Prostate gland (tissue), 2 donors: ENCODE measurements at regions not wholly inside any gene's neighbourhood (a gene's known extent, or its start where the extent isn't known, plus 50 kb on each side); places are given as distances from the start of the nearest gene placed in this dataset.

Experiments used
- DNase-seq: peaks from one replicate; pipeline ENCODE4 v3.0.0-alpha.2; 2019; ENCODE audit warnings: low spot score
- H3K27ac ChIP-seq, 2 donors: fragments of 200-600 bp; sonication (generic); 2 replicates each; pipeline ENCODE4 v1.5.1; 2017 to 2019
- H3K27me3 ChIP-seq: fragments of 200-600 bp; sonication (generic); replicated peaks from 2 replicates; pipeline ENCODE4 v1.5.1; 2019; ENCODE audit not compliant: insufficient read depth
- H3K36me3 ChIP-seq, 2 donors: fragments of 200-600 bp; sonication (generic); 1 replicate in 1 of 2; 2 replicates in 1 of 2; pipeline versions ENCODE4 v1.5.1 to v1.8.1; 2017 to 2019
- H3K4me1 ChIP-seq: fragments of 200-600 bp; sonication (generic); replicated peaks from 2 replicates; pipeline ENCODE4 v1.5.1; 2019
- H3K4me3 ChIP-seq, 2 donors: fragments of 200-600 bp; sonication (generic); 2 replicates each; pipeline ENCODE4 v1.5.1; 2017 to 2019
- H3K9me3 ChIP-seq: fragments of 200-600 bp; sonication (generic); 2 replicates; pipeline ENCODE4 v1.5.1; 2017
- POLR2A ChIP-seq: fragments of 450-650 bp; IDR thresholded peaks from one replicate; pipeline ENCODE4 v1.6.1; 2016; ENCODE audit warnings: antibody characterized with exemption, mild to moderate bottlenecking
- POLR2AphosphoS5 ChIP-seq: sonication (generic); formaldehyde crosslinking; IDR thresholded peaks from one replicate; pipeline ENCODE4 v1.6.1; 2017; ENCODE audit warnings: antibody characterized with exemption
- WGBS: methylation state at CpG from one replicate; pipeline ENCODE4 v1.1.5; 2018; 5-methylcytosine and 5-hydroxymethylcytosine counted together
- intact Hi-C: fragments of 100-400 bp; cut with DNase I; formaldehyde crosslinking; loops from one replicate; pipeline ENCODE4 v1.14.2; 2022
- TF ChIP-seq, protein P1 (sequence below), 4 experiments: fragments of 200-600 bp in 2 of 4; fragments of 450-650 bp in 2 of 4; sonication (generic) in 2 of 4; IDR thresholded peaks; 1 replicate in 3 of 4; 2 replicates in 1 of 4; pipeline ENCODE4 v1.5.1; 2016 to 2019; ENCODE audit warnings: antibody characterized with exemption in 4 of 4, mild to moderate bottlenecking in 2 of 4, moderate library complexity in 2 of 4

DNA sequence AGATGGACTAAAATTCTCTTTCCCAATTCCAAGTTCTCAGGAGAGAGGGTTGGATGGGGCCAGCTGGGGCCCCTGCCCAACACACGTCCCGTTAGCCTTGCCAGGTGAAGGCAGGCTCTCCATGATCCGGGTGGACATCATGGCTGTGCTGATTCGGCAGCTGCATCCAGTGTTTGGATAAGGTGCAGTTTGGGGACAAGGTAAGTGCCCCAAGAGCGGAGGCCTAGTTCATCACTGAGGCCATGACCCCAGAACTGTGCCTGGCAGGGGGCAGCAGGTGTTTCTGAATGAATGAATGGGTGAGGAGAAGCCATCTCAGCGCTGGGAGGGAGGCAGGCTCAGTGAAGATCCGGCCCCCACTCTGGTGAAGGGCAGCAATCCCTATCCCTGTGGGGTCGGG is 520.4 kb downstream of the TBC1D22A start:
- H3K9me3 ChIP-seq, result no peaks in the 10 kb centered on the region
- no peaks in the 10 kb centered on the region for H3K36me3 ChIP-seq
- 83% methylated on average over 8 of the region's 8 CpGs for WGBS
- no peak overlapping the region for H3K27ac ChIP-seq
- H3K27me3 ChIP-seq, result no peaks in the 10 kb centered on the region
- TF ChIP-seq POLR2A (no peak), POLR2AphosphoS5 (no peak)
- TF ChIP-seq, protein P1, sequence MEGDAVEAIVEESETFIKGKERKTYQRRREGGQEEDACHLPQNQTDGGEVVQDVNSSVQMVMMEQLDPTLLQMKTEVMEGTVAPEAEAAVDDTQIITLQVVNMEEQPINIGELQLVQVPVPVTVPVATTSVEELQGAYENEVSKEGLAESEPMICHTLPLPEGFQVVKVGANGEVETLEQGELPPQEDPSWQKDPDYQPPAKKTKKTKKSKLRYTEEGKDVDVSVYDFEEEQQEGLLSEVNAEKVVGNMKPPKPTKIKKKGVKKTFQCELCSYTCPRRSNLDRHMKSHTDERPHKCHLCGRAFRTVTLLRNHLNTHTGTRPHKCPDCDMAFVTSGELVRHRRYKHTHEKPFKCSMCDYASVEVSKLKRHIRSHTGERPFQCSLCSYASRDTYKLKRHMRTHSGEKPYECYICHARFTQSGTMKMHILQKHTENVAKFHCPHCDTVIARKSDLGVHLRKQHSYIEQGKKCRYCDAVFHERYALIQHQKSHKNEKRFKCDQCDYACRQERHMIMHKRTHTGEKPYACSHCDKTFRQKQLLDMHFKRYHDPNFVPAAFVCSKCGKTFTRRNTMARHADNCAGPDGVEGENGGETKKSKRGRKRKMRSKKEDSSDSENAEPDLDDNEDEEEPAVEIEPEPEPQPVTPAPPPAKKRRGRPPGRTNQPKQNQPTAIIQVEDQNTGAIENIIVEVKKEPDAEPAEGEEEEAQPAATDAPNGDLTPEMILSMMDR (IDR thresholded peaks at IDR 0.05), result no peak
- H3K4me3 ChIP-seq, result no peak overlapping the region
- DNase-seq, result no peak
- intact Hi-C loops, result no loop called here
- no peaks in the 10 kb centered on the region for H3K4me1 ChIP-seq

DNA sequence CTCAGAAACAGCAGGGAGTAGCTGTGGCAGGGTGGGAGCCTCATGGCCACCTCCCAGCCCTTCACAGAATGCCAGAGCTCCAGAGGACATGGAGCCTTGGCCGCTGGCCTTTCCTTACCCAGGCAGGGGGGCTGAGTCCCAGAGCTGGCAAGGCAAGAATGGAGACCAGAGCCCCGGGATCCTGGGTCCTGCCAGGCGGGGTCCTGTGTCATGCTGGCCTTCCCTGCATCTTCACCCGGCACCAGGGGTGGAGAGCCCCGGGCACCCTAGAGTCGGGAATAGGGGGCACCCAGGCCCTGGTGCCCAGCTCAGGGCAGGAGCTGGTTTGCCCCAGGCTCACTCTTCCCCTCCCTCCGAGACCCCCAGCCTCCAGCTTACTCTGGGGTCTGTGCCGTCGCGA is 519.9 kb downstream of the TBC1D22A start:
- Histone ChIP-seq H3K36me3 (no peaks in the 10 kb centered on the region), H3K27ac (no peak overlapping the region), H3K4me3 (no peak overlapping the region), H3K4me1 (no peaks in the 10 kb centered on the region), H3K27me3 (no peaks in the 10 kb centered on the region), H3K9me3 (no peaks in the 10 kb centered on the region)
- TF ChIP-seq POLR2AphosphoS5 (no peak), POLR2A (no peak)
- TF ChIP-seq, protein P1 (IDR thresholded peaks at IDR 0.05), result no peak
- no peak for DNase-seq
- 91% methylated on average over 10 of the region's 10 CpGs for WGBS
- intact Hi-C loops, result no loop called here

DNA sequence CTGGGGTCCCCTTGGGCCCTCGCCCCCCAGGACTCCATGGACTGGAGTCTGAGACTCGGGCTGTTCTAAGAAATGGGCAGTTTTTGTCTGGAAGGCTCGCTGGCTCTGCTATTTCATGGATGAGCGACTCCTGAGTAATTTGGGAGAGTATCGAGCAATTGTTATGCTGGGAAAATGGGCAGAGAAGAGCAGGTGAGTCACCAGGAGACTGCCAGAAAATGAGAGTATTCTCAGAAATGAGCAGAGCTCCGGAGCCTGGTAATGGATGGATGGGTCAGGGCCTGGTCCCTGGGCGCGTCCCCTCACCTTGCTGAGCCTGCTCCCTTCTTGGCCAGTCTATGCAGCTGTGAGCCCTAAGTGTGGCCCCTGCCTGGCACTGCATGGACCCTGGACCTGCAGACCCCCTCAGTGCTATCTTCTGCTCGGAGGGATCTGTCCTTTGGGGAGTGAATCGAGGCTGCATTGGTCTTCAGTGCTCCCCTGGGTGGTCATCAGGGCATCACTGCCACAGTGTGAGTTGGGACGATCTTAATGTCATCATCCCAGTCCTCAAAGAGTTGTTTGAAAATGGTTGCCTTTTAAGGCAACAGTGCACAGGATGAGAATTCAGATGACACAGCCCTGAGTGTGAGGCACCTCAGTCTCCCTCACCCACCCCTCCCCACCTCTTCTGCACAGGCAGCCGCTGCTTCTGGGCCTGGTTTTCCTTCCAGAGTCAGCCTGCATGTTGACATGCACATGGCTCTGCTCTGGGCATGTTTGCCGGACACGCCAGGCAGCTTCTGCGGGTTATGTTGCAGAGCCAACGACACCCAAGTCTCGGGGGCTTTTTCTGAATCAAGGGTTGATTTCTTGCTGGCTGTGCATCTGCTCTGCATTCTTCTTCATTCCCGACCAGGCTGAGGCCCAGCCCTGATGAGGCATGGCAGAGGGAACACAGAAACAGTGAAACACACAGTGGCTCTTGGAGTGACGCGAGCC is 519.0 kb downstream of the TBC1D22A start:
- H3K4me1 ChIP-seq, result no peaks in the 10 kb centered on the region
- intact Hi-C loops, result no loop called here
- no peaks in the 10 kb centered on the region for H3K27me3 ChIP-seq
- TF ChIP-seq, protein P1 (IDR thresholded peaks at IDR 0.05), result no peak
- TF ChIP-seq POLR2AphosphoS5, result no peak
- TF ChIP-seq POLR2A, result no peak
- H3K9me3 ChIP-seq, result no peaks in the 10 kb centered on the region
- H3K4me3 ChIP-seq, result no peak overlapping the region
- no peak for DNase-seq
- no peak overlapping the region for H3K27ac ChIP-seq
- no peaks in the 10 kb centered on the region for H3K36me3 ChIP-seq
- 72% methylated on average over 20 of the region's 20 CpGs for WGBS

DNA sequence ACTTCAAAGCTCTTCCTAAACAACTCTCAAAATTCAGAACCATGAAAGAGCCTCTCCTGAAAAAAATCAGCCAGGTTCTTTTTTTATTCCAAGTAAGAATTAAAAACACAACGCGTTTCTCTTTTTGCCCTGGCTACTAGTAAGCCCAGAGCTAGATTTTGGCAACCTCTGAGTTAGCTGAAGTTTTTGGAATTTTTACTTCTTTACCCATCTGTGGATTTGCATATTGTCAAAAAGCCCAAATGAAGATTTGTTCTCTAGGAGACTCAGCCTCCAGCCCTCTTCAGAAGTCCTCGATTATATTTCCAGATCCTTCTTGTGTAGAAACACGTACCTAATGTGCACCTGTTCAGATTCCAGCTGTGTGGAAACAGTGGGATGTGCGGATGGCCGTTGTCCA is 517.9 kb downstream of the TBC1D22A start:
- no peak overlapping the region for H3K4me3 ChIP-seq
- WGBS, result 67% methylated on average over 6 of the region's 6 CpGs
- H3K9me3 ChIP-seq, result no peaks in the 10 kb centered on the region
- TF ChIP-seq POLR2A (no peak), POLR2AphosphoS5 (no peak)
- TF ChIP-seq, protein P1 (IDR thresholded peaks at IDR 0.05), result no peak
- no peaks in the 10 kb centered on the region for H3K4me1 ChIP-seq
- H3K36me3 ChIP-seq, result no peaks in the 10 kb centered on the region
- no peak for DNase-seq
- intact Hi-C loops, result no loop called here
- H3K27ac ChIP-seq, result no peak overlapping the region
- no peaks in the 10 kb centered on the region for H3K27me3 ChIP-seq

DNA sequence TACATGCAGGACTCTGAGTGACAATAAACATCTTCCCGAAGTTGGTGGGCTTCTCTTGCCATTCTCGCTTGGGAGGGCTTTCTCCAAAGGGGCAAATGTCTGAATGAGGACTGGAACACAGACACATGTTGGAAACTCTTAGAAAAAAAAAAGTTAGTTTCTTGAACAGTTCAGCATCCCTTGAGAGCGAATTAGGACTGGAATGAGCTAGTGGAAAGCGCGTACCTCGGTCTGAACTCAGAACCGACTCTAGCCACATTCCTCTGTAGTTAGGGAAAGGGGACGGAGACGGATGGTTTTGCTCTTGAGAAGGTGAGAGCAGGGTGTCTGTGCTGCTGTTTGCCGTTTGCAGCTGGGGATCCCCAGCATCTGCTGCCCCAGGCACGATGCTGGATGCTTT is 517.3 kb downstream of the TBC1D22A start:
- 52% methylated on average over 11 of the region's 11 CpGs for WGBS
- Histone ChIP-seq H3K36me3 (no peaks in the 10 kb centered on the region), H3K9me3 (no peaks in the 10 kb centered on the region), H3K4me1 (no peaks in the 10 kb centered on the region), H3K27me3 (no peaks in the 10 kb centered on the region), H3K4me3 (no peak overlapping the region), H3K27ac (no peak overlapping the region)
- TF ChIP-seq POLR2AphosphoS5 (no peak), POLR2A (no peak)
- TF ChIP-seq, protein P1 (IDR thresholded peaks at IDR 0.05), result no peak
- DNase-seq, result no peak
- intact Hi-C loops, result no loop called here
